Caco-2 (cell line): ENCODE measurements at regions not wholly inside any gene's neighbourhood (a gene's known extent, or its start where the extent isn't known, plus 50 kb on each side); places are given as distances from the start of the nearest gene placed in this dataset.
A peak's percentile ranks its signal among the peaks of the same experiment; 100 is the strongest.
"Not testable (repeated sequence)": the region's sequence is repeated elsewhere in the genome, so short reads cannot be mapped to it uniquely, and the experiment has no call there.

Experiments used
- BruUV-seq: library from RNA; stranded (reverse); fragments of 400-500 nt; replicated peaks from 2 replicates; lab custom pipeline; 2021; lab: Mats Ljungman, UMichigan
- CTCF ChIA-PET: fragments of 300-600 bp; sonication (Branson Sonifier 250); formaldehyde crosslinking; loops from one replicate; lab custom pipeline; 2022; ENCODE audit warnings: antibody characterized with exemption; lab: Charles Lee
- POLR2A ChIA-PET: fragments of 300-600 bp; sonication (Branson Sonifier 250); formaldehyde crosslinking; loops from one replicate; lab custom pipeline; 2022; ENCODE audit warnings: antibody characterized with exemption; lab: Charles Lee
- DNase-seq, 2 experiments: peaks; one replicate each; pipeline versions ENCODE4 v3.0.0 to v3.0.0-alpha.2; 2020 to 2022
- H3K27me3 ChIP-seq: replicated peaks from 2 replicates; pipeline ENCODE4 v1.6.0; 2011; ENCODE audit warnings: low read length; ENCODE audit not compliant: control insufficient read depth, insufficient read depth
- H3K36me3 ChIP-seq: 2 replicates; pipeline ENCODE4 v1.5.1; 2011; ENCODE audit warnings: low read length; ENCODE audit not compliant: control insufficient read depth, insufficient read depth
- H3K4me1 ChIP-seq: fragments of 250-450 bp; sonication (Bioruptor Pico); 2 replicates; pipeline ENCODE4 v1.5.1; 2020; ENCODE audit warnings: mild to moderate bottlenecking
- H3K4me3 ChIP-seq: 2 replicates; pipeline ENCODE4 v1.5.1; 2011; ENCODE audit warnings: low read depth, mild to moderate bottlenecking, control low read depth, low read length
- H3K9me3 ChIP-seq: fragments of 250-450 bp; sonication (Bioruptor Pico); 2 replicates; pipeline ENCODE4 v1.5.1; 2020; ENCODE audit warnings: mild to moderate bottlenecking, moderate library complexity
- H3K27ac Mint-ChIP-seq: one replicate; pipeline ENCODE4 v1.8.0; 2022; ENCODE audit warnings: mixed read lengths; ENCODE audit not compliant: unreplicated experiment
- H3K27me3 Mint-ChIP-seq: one replicate; pipeline ENCODE4 v1.8.0; 2022; ENCODE audit warnings: mixed read lengths; ENCODE audit not compliant: insufficient read depth, unreplicated experiment
- H3K36me3 Mint-ChIP-seq: one replicate; pipeline ENCODE4 v1.8.0; 2022; ENCODE audit warnings: mild to moderate bottlenecking, mixed read lengths; ENCODE audit not compliant: insufficient read depth, unreplicated experiment
- H3K4me1 Mint-ChIP-seq: one replicate; pipeline ENCODE4 v1.8.0; 2022; ENCODE audit warnings: low read depth, mixed read lengths; ENCODE audit not compliant: unreplicated experiment
- H3K4me3 Mint-ChIP-seq: one replicate; pipeline ENCODE4 v1.8.0; 2022; ENCODE audit warnings: mild to moderate bottlenecking, moderate library complexity, mixed read lengths; ENCODE audit not compliant: unreplicated experiment
- H3K9me3 Mint-ChIP-seq: one replicate; pipeline ENCODE4 v1.8.0; 2022; ENCODE audit warnings: mixed read lengths; ENCODE audit not compliant: unreplicated experiment
- intact Hi-C: fragments of 100-400 bp; cut with micrococcal nuclease; formaldehyde crosslinking; loops from one replicate; pipeline ENCODE4 v1.10.0; 2022; ENCODE audit not compliant: unreplicated experiment
- TF ChIP-seq, protein P1 (sequence below), 2 experiments: fragments of 200-600 bp in 1 of 2; IDR thresholded peaks; 1 replicate in 1 of 2; 2 replicates in 1 of 2; pipeline versions ENCODE4 v1.5.1 to v1.8.0; 2011 to 2022; ENCODE audit warnings: antibody characterized with exemption in 1 of 2, control low read depth in 1 of 2, inconsistent platforms in 1 of 2, low read depth in 1 of 2, low read length in 1 of 2, mild to moderate bottlenecking in 1 of 2, moderate library complexity in 1 of 2; ENCODE audit not compliant: insufficient read depth in 1 of 2, severe bottlenecking in 1 of 2, unreplicated experiment in 1 of 2

DNA sequence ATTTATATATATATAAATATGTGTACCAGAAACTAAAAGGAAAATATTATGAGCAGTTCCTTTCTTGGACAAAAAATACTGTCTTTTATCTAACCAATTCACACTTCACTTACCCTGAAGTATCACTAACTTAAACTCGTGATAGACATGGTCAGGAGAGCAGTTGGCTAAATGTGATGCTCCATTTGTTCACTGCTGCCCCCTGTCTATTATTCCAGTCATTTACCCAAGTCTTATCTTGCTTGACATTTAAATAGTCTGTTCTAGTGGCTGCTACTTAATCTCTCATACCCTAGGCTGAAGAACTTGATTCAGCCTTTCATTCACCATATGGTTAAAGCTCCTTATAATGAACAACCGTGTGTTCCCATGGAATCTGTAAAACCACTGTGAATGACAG lies 789.6 kb upstream of the EYS start:
- DNase-seq: peak in 1 of 2 experiments; percentile 35
- intact Hi-C loops: loop anchor here (1.0 kb wide), 1 partner anchor 75 kb away; no protein-coding TSS in a partner anchor
- H3K27me3 ChIP-seq: no peaks in the 10 kb centered on the region
- Mint-ChIP-seq H3K27me3 (no peaks in the 10 kb centered on the region), H3K27ac (no peak overlapping the region), H3K36me3 (no peaks in the 10 kb centered on the region), H3K4me3 (no peak overlapping the region), H3K4me1 (no peaks in the 10 kb centered on the region), H3K9me3 (no peaks in the 10 kb centered on the region)
- TF ChIP-seq, protein P1, sequence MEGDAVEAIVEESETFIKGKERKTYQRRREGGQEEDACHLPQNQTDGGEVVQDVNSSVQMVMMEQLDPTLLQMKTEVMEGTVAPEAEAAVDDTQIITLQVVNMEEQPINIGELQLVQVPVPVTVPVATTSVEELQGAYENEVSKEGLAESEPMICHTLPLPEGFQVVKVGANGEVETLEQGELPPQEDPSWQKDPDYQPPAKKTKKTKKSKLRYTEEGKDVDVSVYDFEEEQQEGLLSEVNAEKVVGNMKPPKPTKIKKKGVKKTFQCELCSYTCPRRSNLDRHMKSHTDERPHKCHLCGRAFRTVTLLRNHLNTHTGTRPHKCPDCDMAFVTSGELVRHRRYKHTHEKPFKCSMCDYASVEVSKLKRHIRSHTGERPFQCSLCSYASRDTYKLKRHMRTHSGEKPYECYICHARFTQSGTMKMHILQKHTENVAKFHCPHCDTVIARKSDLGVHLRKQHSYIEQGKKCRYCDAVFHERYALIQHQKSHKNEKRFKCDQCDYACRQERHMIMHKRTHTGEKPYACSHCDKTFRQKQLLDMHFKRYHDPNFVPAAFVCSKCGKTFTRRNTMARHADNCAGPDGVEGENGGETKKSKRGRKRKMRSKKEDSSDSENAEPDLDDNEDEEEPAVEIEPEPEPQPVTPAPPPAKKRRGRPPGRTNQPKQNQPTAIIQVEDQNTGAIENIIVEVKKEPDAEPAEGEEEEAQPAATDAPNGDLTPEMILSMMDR (IDR thresholded peaks at IDR 0.05; ENCODE audit: insufficient read depth in 1 of 2, low read depth in 1 of 2, low read length in 1 of 2, severe bottlenecking in 1 of 2, unreplicated experiment in 1 of 2): peak; percentile 31 to 35
- H3K36me3 ChIP-seq: no peaks in the 10 kb centered on the region
- H3K4me3 ChIP-seq: no peak overlapping the region
- CTCF ChIA-PET: interaction anchor here (0.8 kb wide), 1 partner anchor 75 kb away, joined by 3 read pairs; no protein-coding TSS in a partner anchor
- no peaks in the 10 kb centered on the region for H3K9me3 ChIP-seq
- POLR2A ChIA-PET: no interaction called here
- H3K4me1 ChIP-seq: no peaks in the 10 kb centered on the region
- BruUV-seq: no TSS peak

DNA sequence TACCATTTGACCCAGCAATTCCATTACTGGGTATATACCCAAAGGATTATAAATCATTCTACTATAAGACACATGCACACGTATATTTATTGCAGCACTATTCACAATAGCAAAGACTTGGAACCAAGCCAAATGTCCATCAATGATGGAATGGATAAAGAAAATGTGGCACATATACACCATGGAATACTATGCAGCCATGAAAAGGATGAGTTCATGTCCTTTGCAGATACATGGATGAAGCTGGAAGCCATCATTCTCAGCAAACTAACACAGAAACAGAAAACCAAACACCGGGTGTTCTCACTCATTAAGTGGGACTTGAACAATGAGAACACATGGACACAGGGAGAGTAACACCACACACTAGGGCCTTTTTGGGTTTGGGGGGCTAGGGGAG lies 787.6 kb upstream of the EYS start:
- H3K27me3 ChIP-seq, BruUV-seq, H3K9me3 Mint-ChIP-seq, H3K4me3 Mint-ChIP-seq, DNase-seq, H3K36me3 Mint-ChIP-seq, H3K9me3 ChIP-seq, H3K36me3 ChIP-seq, H3K4me3 ChIP-seq, CTCF ChIA-PET, POLR2A ChIA-PET, H3K4me1 Mint-ChIP-seq, H3K4me1 ChIP-seq, H3K27ac Mint-ChIP-seq, intact Hi-C loops, H3K27me3 Mint-ChIP-seq: not testable (repeated sequence)

DNA sequence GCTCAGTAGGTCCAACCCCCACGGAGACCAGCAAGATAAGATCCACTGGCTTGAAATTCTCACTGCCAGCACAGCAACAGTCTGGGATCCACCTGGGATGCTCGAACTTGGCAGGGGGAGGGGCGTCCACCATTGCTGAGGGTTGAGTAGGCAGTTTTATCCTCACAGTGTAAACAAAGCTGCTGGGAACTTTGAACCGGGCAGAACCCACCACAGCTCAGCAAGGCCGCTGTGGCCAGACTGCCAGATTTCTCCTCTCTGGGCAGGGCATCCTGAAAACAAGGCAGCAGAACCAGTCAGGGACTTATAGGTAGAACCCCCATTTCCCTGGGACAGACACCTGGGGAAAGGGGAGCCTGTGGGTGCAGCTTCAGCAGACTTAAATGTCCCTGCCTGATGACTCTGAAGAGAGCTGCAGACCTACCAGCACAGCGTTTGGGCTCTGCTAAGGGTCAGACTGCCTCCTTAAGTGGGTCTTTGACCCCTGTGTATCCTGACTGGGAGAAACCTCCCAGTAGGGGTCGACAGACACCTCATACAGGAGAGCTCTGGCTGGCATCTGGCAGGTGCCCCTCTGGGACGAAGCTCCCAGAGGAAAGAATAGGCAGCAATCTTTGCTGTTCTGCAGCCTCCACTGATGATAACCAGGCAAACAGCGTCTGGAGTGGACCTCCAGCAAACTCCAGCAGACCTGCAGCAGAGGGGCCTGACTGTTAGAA lies 782.4 kb upstream of the EYS start:
- POLR2A ChIA-PET: no interaction called here
- Mint-ChIP-seq H3K27me3 (no peaks in the 10 kb centered on the region), H3K9me3 (peaks cover 9% of the 10 kb centered on the region), H3K27ac (no peak overlapping the region), H3K4me1 (no peaks in the 10 kb centered on the region), H3K36me3 (no peaks in the 10 kb centered on the region), H3K4me3 (no peak overlapping the region)
- DNase-seq: peak; percentile 15 to 40
- no TSS peak for BruUV-seq
- Histone ChIP-seq H3K27me3 (no peaks in the 10 kb centered on the region), H3K9me3 (no peaks in the 10 kb centered on the region), H3K36me3 (no peaks in the 10 kb centered on the region), H3K4me1 (0 out of 2 replicates have a peak, but pooled peaks cover 6% of the 10 kb centered on the region), H3K4me3 (no peak overlapping the region)
- CTCF ChIA-PET: no interaction called here
- TF ChIP-seq, protein P1 (IDR thresholded peaks at IDR 0.05; ENCODE audit: insufficient read depth in 1 of 2, low read depth in 1 of 2, low read length in 1 of 2, severe bottlenecking in 1 of 2, unreplicated experiment in 1 of 2): no peak
- intact Hi-C loops: no loop called here
